CD14-positive monocyte (primary cell): ENCODE measurements at regions not wholly inside any gene's neighbourhood (a gene's known extent, or its start where the extent isn't known, plus 50 kb on each side); places are given as distances from the start of the nearest gene placed in this dataset.

ENCODE experiments used
- DNase-seq, 3 donors: peaks; one replicate each; pipeline ENCODE4 v3.0.0-alpha.2; 2011 to 2022
- H2AFZ ChIP-seq: 2 replicates; pipeline ENCODE4 v1.6.0; 2012; ENCODE audit warnings: mild to moderate bottlenecking, low read depth, low read length, inconsistent platforms; ENCODE audit not compliant: insufficient read depth, poor library complexity, severe bottlenecking
- H3K27ac ChIP-seq, 2 donors: 1 replicate in 1 of 2; 2 replicates in 1 of 2; pipeline ENCODE4 v1.5.1; 2012 to 2013; ENCODE audit warnings: low read length in 2 of 2, control low read depth in 1 of 2, inconsistent platforms in 1 of 2, low read depth in 1 of 2, mild to moderate bottlenecking in 1 of 2
- H3K27me3 ChIP-seq, 2 donors: one replicate each; pipeline versions ENCODE4 v1.6.0 to v1.6.1; 2011 to 2013; ENCODE audit warnings: low read length in 2 of 2; ENCODE audit not compliant: control insufficient read depth in 2 of 2, insufficient read depth in 2 of 2
- H3K36me3 ChIP-seq, 2 donors: replicated peaks in 1 of 2; 1 replicate in 1 of 2; 2 replicates in 1 of 2; pipeline versions ENCODE4 v1.5.1 to v1.6.1; 2012 to 2013; ENCODE audit warnings: low read length in 2 of 2, control low read depth in 1 of 2, inconsistent platforms in 1 of 2, mild to moderate bottlenecking in 1 of 2; ENCODE audit not compliant: insufficient read depth in 2 of 2, control insufficient read depth in 1 of 2
- H3K4me1 ChIP-seq, 2 donors: 1 replicate in 1 of 2; 2 replicates in 1 of 2; pipeline versions ENCODE4 v1.5.1 to v1.6.1; 2012 to 2013; ENCODE audit warnings: low read length in 2 of 2, control low read depth in 1 of 2, inconsistent platforms in 1 of 2, mild to moderate bottlenecking in 1 of 2, moderate library complexity in 1 of 2; ENCODE audit not compliant: insufficient read depth in 2 of 2, control insufficient read depth in 1 of 2
- H3K4me2 ChIP-seq: replicated peaks from 2 replicates; pipeline ENCODE3; 2012; ENCODE audit warnings: low read length, moderate library complexity, mild to moderate bottlenecking; ENCODE audit not compliant: poor library complexity, severe bottlenecking; ENCODE audit errors: extremely low read depth
- H3K4me3 ChIP-seq, 3 experiments: fragments of 200-600 bp in 1 of 3; sonication (generic) in 1 of 3; replicated peaks in 1 of 3; 1 replicate in 2 of 3; 2 replicates in 1 of 3; pipeline ENCODE4 v1.5.1; 2011 to 2013; ENCODE audit warnings: low read length in 3 of 3, mild to moderate bottlenecking in 3 of 3, control low read depth in 2 of 3, low read depth in 2 of 3, inconsistent platforms in 1 of 3, moderate library complexity in 1 of 3
- H3K79me2 ChIP-seq: 2 replicates; pipeline ENCODE4 v1.6.0; 2012; ENCODE audit warnings: mild to moderate bottlenecking, control low read depth, inconsistent platforms, low read length, moderate library complexity; ENCODE audit not compliant: insufficient read depth
- H3K9ac ChIP-seq: 2 replicates; pipeline ENCODE4 v1.6.0; 2017; ENCODE audit warnings: low read length, mild to moderate bottlenecking; ENCODE audit not compliant: insufficient read depth, poor library complexity, severe bottlenecking
- H3K9me3 ChIP-seq, 2 donors: replicated peaks in 1 of 2; 1 replicate in 1 of 2; 2 replicates in 1 of 2; pipeline versions ENCODE4 v1.5.1 to v1.6.1; 2012 to 2013; ENCODE audit warnings: low read length in 2 of 2, control low read depth in 1 of 2; ENCODE audit not compliant: control insufficient read depth in 1 of 2, insufficient read depth in 1 of 2
- H4K20me1 ChIP-seq: 2 replicates; pipeline ENCODE4 v1.6.0; 2012; ENCODE audit warnings: mild to moderate bottlenecking, low read length, control low read depth, moderate library complexity; ENCODE audit not compliant: insufficient read depth
- H3K27ac Mint-ChIP-seq, 7 donors: one replicate each; pipeline ENCODE4 v1.8.0; 2020; ENCODE audit warnings: mild to moderate bottlenecking in 7 of 7, mixed read lengths in 7 of 7, moderate library complexity in 6 of 7, inconsistent platforms in 2 of 7
- H3K27me3 Mint-ChIP-seq, 3 donors: one replicate each; pipeline ENCODE4 v1.8.0; 2021 to 2022; ENCODE audit warnings: low read depth in 3 of 3, mild to moderate bottlenecking in 3 of 3, mixed read lengths in 3 of 3, moderate library complexity in 3 of 3, inconsistent platforms in 1 of 3
- H3K36me3 Mint-ChIP-seq, 2 donors: one replicate each; pipeline ENCODE4 v1.8.0; 2020; ENCODE audit warnings: mixed read lengths in 2 of 2, inconsistent platforms in 1 of 2, mild to moderate bottlenecking in 1 of 2
- H3K4me1 Mint-ChIP-seq: one replicate; pipeline ENCODE4 v1.8.0; 2020; ENCODE audit warnings: mild to moderate bottlenecking, mixed read lengths
- H3K4me3 Mint-ChIP-seq, 2 donors: one replicate each; pipeline ENCODE4 v1.8.0; 2020; ENCODE audit warnings: mild to moderate bottlenecking in 2 of 2, mixed read lengths in 2 of 2, moderate library complexity in 1 of 2
- H3K9me3 Mint-ChIP-seq, 7 donors: one replicate each; pipeline ENCODE4 v1.8.0; 2020 to 2022; ENCODE audit warnings: mixed read lengths in 7 of 7, mild to moderate bottlenecking in 6 of 7, moderate library complexity in 6 of 7, inconsistent platforms in 2 of 7
- WGBS: methylation state at CpG from one replicate; pipeline ENCODE4 v1.1.5; 2013; ENCODE audit warnings: missing lambda C conversion rate; ENCODE audit not compliant: insufficient coverage; 5-methylcytosine and 5-hydroxymethylcytosine counted together
- intact Hi-C, 2 donors: fragments of 100-400 bp; cut with micrococcal nuclease; formaldehyde crosslinking; loops; one replicate each; pipeline versions ENCODE4 v1.15.0 to v1.15.1; 2023
- TF ChIP-seq, protein P1 (sequence below): fragments of 200-600 bp; IDR thresholded peaks from one replicate; pipeline ENCODE4 v1.8.0; 2022; ENCODE audit warnings: antibody characterized with exemption, mild to moderate bottlenecking

DNA sequence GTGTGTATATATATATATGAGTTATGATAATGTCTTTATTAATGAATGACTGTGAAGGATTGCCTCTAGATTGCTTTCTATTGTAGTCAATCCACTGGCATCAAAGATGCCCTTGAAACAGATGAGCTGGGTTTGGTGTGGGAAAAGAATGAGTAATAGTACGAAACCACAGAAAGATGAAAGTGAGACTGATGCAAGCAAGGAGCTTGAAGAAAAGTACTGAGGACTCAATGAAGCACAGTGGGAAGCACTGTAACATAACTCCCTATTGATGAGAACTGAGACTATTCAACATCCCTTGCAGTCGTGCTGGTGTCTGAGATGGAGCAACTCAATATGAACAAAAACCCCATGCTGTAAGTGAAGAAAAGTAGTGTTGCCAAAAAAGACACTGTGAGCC lies 1794.2 kb downstream of the SLITRK5 start:
- Histone ChIP-seq H3K4me1 (no peaks in the 10 kb centered on the region), H3K27me3 (no peaks in the 10 kb centered on the region), H4K20me1 (no peaks in the 10 kb centered on the region), H3K4me3 (no peak overlapping the region), H3K27ac (no peak overlapping the region), H3K9ac (no peak overlapping the region), H2AFZ (no peak overlapping the region), H3K9me3 (peaks cover 0 to 3% of the 10 kb centered on the region in 2 donors), H3K36me3 (no peaks in the 10 kb centered on the region), H3K4me2 (no peak overlapping the region), H3K79me2 (no peaks in the 10 kb centered on the region)
- Mint-ChIP-seq H3K36me3 (no peaks in the 10 kb centered on the region), H3K27me3 (no peaks in the 10 kb centered on the region), H3K27ac (no peak overlapping the region), H3K4me1 (no peaks in the 10 kb centered on the region), H3K4me3 (no peak overlapping the region), H3K9me3 (peaks cover 0 to 5% (median 0%) of the 10 kb centered on the region in 7 donors)
- intact Hi-C loops = no loop called here
- no peak for DNase-seq
- TF ChIP-seq, protein P1, sequence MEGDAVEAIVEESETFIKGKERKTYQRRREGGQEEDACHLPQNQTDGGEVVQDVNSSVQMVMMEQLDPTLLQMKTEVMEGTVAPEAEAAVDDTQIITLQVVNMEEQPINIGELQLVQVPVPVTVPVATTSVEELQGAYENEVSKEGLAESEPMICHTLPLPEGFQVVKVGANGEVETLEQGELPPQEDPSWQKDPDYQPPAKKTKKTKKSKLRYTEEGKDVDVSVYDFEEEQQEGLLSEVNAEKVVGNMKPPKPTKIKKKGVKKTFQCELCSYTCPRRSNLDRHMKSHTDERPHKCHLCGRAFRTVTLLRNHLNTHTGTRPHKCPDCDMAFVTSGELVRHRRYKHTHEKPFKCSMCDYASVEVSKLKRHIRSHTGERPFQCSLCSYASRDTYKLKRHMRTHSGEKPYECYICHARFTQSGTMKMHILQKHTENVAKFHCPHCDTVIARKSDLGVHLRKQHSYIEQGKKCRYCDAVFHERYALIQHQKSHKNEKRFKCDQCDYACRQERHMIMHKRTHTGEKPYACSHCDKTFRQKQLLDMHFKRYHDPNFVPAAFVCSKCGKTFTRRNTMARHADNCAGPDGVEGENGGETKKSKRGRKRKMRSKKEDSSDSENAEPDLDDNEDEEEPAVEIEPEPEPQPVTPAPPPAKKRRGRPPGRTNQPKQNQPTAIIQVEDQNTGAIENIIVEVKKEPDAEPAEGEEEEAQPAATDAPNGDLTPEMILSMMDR = no peak
- 57% methylated on average over 1 of the region's 2 CpGs for WGBS

DNA sequence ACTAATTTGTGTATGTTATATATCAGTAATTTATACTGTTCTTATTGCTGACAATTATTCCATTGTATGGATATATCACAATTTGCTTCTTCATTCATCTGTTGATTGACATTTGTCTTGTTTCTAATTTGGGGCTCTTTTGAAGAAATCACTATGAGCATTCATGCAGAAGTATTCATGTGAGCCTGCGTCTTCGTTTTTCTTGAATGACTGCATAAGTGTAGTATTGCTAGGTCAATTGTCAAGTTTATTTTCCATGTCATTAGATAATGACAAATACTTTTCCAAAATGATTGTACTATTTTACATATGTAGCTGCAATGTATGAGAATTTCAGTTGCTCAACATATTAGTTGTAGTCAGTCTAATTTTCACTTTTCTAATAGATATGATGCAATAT lies 1796.9 kb downstream of the SLITRK5 start:
- Histone ChIP-seq H3K9me3 (peaks cover 0 to 3% of the 10 kb centered on the region in 2 donors), H3K36me3 (no peaks in the 10 kb centered on the region), H3K27me3 (no peaks in the 10 kb centered on the region), H3K9ac (no peak overlapping the region), H2AFZ (no peak overlapping the region), H3K4me3 (no peak overlapping the region), H3K27ac (no peak overlapping the region), H3K79me2 (no peaks in the 10 kb centered on the region), H4K20me1 (no peaks in the 10 kb centered on the region), H3K4me1 (no peaks in the 10 kb centered on the region), H3K4me2 (no peak overlapping the region)
- intact Hi-C loops = no loop called here
- Mint-ChIP-seq H3K4me3 (no peak overlapping the region), H3K27me3 (peaks cover 0 to 2% (median 0%) of the 10 kb centered on the region in 3 donors), H3K4me1 (no peaks in the 10 kb centered on the region), H3K27ac (no peak overlapping the region), H3K9me3 (peaks cover 0 to 15% (median 3%) of the 10 kb centered on the region in 7 donors), H3K36me3 (no peaks in the 10 kb centered on the region)
- no peak for DNase-seq
- TF ChIP-seq, protein P1 = no peak
- WGBS = no CpG with 5 or more reads among the region's 2 CpGs
